Endothelial cell of umbilical vein (primary cell): ENCODE measurements at regions not wholly inside any gene's neighbourhood (a gene's known extent, or its start where the extent isn't known, plus 50 kb on each side); places are given as distances from the start of the nearest gene placed in this dataset.

Source experiments
- BruUV-seq: library from RNA; stranded (reverse); fragments of 400-500 nt; replicated peaks from 2 replicates; lab custom pipeline; 2021; lab: Mats Ljungman, UMichigan
- CTCF ChIA-PET: fragments of 300-600, 350-600 bp; sonication (Branson Sonifier 250); formaldehyde crosslinking; loops from one replicate; lab custom pipeline; 2021; ENCODE audit warnings: antibody characterized with exemption, inconsistent platforms; lab: Charles Lee
- POLR2A ChIA-PET: fragments of 300-600, 350-600 bp; sonication (Branson Sonifier 250); formaldehyde crosslinking; loops from one replicate; lab custom pipeline; 2021; ENCODE audit warnings: antibody characterized with exemption, inconsistent platforms; lab: Charles Lee
- DNase-seq: peaks from one replicate; pipeline ENCODE4 v3.0.0-alpha.2; 2011; ENCODE audit warnings: low read depth, low spot score
- FAIRE-seq: peaks from 2 replicates; lab custom pipeline; 2011; peaks lifted over from hg19 to GRCh38; lab: Jason Lieb, UNC
- H2AFZ ChIP-seq: 2 replicates; pipeline ENCODE4 v1.6.0; 2012; ENCODE audit warnings: low read depth, low read length, control low read depth, inconsistent platforms
- H3K27ac ChIP-seq: 2 replicates; pipeline ENCODE4 v1.5.1; 2011; ENCODE audit warnings: low read depth, mild to moderate bottlenecking, control low read depth, low read length, moderate library complexity; ENCODE audit not compliant: insufficient read depth
- H3K27me3 ChIP-seq, 2 experiments: 2 replicates each; pipeline versions ENCODE4 v1.6.0 to v1.6.1; 2011; ENCODE audit warnings: low read length in 2 of 2, mixed read lengths in 1 of 2; ENCODE audit not compliant: control insufficient read depth in 2 of 2, insufficient read depth in 2 of 2
- H3K36me3 ChIP-seq, 2 experiments: 2 replicates in 1 of 2; 3 replicates in 1 of 2; pipeline ENCODE4 v1.5.1; 2011; ENCODE audit warnings: low read length in 2 of 2, mild to moderate bottlenecking in 1 of 2, moderate library complexity in 1 of 2; ENCODE audit not compliant: control insufficient read depth in 2 of 2, insufficient read depth in 2 of 2; ENCODE audit errors: extremely low read depth in 1 of 2
- H3K4me1 ChIP-seq: 3 replicates; pipeline ENCODE4 v1.5.1; 2011; ENCODE audit warnings: mild to moderate bottlenecking, low read length; ENCODE audit not compliant: control insufficient read depth, insufficient read depth; ENCODE audit errors: extremely low read depth
- H3K4me2 ChIP-seq: 2 replicates; pipeline ENCODE4 v1.6.1; 2011; ENCODE audit warnings: low read length, control low read depth, mixed read lengths; ENCODE audit not compliant: insufficient read depth
- H3K4me3 ChIP-seq, 3 experiments: fragments of 200-600 bp in 1 of 3; sonication (generic), shearing (Covaris generic) in 1 of 3; replicated peaks in 1 of 3; 2 replicates each; pipeline ENCODE4 v1.5.1; 2011 to 2016; ENCODE audit warnings: control low read depth in 3 of 3, low read length in 3 of 3, mild to moderate bottlenecking in 2 of 3, inconsistent platforms in 1 of 3, low read depth in 1 of 3, moderate library complexity in 1 of 3; ENCODE audit not compliant: insufficient read depth in 1 of 3
- H3K79me2 ChIP-seq: 2 replicates; pipeline ENCODE4 v1.6.0; 2012; ENCODE audit warnings: low read length, inconsistent platforms; ENCODE audit not compliant: control insufficient read depth, insufficient read depth
- H3K9ac ChIP-seq: replicated peaks from 2 replicates; pipeline ENCODE3; 2011; ENCODE audit warnings: low read length, control low read depth; ENCODE audit not compliant: insufficient read depth; ENCODE audit errors: extremely low read depth
- H3K9me1 ChIP-seq: replicated peaks from 3 replicates; pipeline ENCODE4 v1.6.0; 2011; ENCODE audit warnings: mild to moderate bottlenecking, low read length; ENCODE audit not compliant: control insufficient read depth, insufficient read depth; ENCODE audit errors: extremely low read depth
- H3K9me3 ChIP-seq: replicated peaks from 2 replicates; pipeline ENCODE4 v1.5.1; 2012; ENCODE audit warnings: low read length, inconsistent platforms; ENCODE audit not compliant: control insufficient read depth, insufficient read depth
- H4K20me1 ChIP-seq: replicated peaks from 2 replicates; pipeline ENCODE3; 2011; ENCODE audit warnings: mild to moderate bottlenecking, low read length; ENCODE audit not compliant: control insufficient read depth, insufficient read depth; ENCODE audit errors: extremely low read depth
- EZH2 ChIP-seq: IDR thresholded peaks from 2 replicates; pipeline ENCODE4 v1.6.1; 2012; ENCODE audit warnings: borderline replicate concordance, low read depth, mild to moderate bottlenecking, moderate library complexity, low read length, inconsistent platforms; ENCODE audit not compliant: severe bottlenecking
- FOS ChIP-seq: IDR thresholded peaks from 2 replicates; pipeline ENCODE4 v1.6.1; 2011; ENCODE audit warnings: mild to moderate bottlenecking, low read length, moderate library complexity, borderline replicate concordance; ENCODE audit not compliant: insufficient read depth
- GATA2 ChIP-seq: IDR thresholded peaks from 2 replicates; pipeline ENCODE4 v1.7.0; 2011; ENCODE audit warnings: low read depth, mild to moderate bottlenecking, moderate library complexity, mixed read lengths, low read length; ENCODE audit not compliant: insufficient read length, insufficient read depth
- JUN ChIP-seq: IDR thresholded peaks from 2 replicates; pipeline ENCODE4 v1.6.1; 2011; ENCODE audit warnings: borderline replicate concordance, low read depth; ENCODE audit not compliant: insufficient read length, insufficient read depth
- MYC ChIP-seq: IDR thresholded peaks from one replicate; pipeline ENCODE4 v1.6.1; 2011; ENCODE audit warnings: mild to moderate bottlenecking, low read depth, low read length
- POLR2A ChIP-seq: IDR thresholded peaks from 2 replicates; pipeline ENCODE4 v1.6.1; 2012; ENCODE audit warnings: low read depth, mild to moderate bottlenecking, control low read depth, low read length
- POLR2AphosphoS5 ChIP-seq: IDR thresholded peaks from 2 replicates; pipeline ENCODE4 v1.6.1; 2012; ENCODE audit warnings: low read depth, mild to moderate bottlenecking, control low read depth, low read length, moderate library complexity; ENCODE audit not compliant: insufficient read depth
- dilution Hi-C: fragments of 300-500 bp; cut with MboI; formaldehyde crosslinking; loops from one replicate; pipeline ENCODE4 v1.15.0; 2019; ENCODE audit warnings: low sequenced_read_pairs; ENCODE audit not compliant: extremely low pct_ligation_motif_present
- intact Hi-C: fragments of 100-400 bp; cut with micrococcal nuclease; formaldehyde crosslinking; loops from one replicate; pipeline ENCODE4 v1.10.0; 2022
- TF ChIP-seq, protein P1 (sequence below): IDR thresholded peaks from 2 replicates; pipeline ENCODE4 v1.6.1; 2011; ENCODE audit not compliant: insufficient read depth, insufficient read length
- TF ChIP-seq, protein P2 (sequence below), 2 donors: IDR thresholded peaks; 1 replicate in 1 of 2; 2 replicates in 1 of 2; pipeline ENCODE4 v1.5.1; 2011; ENCODE audit warnings: low read length in 2 of 2, mild to moderate bottlenecking in 2 of 2, moderate library complexity in 2 of 2, control low read depth in 1 of 2, inconsistent platforms in 1 of 2, low read depth in 1 of 2; ENCODE audit not compliant: insufficient read depth in 1 of 2; ENCODE audit errors: extremely low read depth in 1 of 2

DNA sequence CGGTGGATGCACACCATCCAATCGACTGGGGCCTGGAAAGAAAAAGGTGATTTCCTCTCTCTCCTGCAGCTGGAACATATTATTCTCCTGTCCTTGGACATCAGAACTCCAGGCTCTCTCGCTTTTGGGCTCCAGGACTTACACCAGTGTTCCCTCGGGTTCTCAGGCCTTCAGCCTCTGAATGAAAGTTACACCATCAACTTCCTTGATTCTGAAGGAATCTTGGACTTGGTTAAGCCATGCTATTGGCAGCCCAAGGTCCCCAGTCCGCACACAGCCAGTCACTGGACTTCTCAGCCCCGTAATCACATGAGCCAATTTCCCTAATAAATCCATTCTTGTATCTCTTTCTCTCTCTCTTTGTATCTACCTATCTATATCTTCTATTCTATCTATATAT, 418.9 kb downstream of the IRS1 start:
- no peak for DNase-seq
- Histone ChIP-seq H4K20me1 (no peaks in the 10 kb centered on the region), H3K27me3 (no peaks in the 10 kb centered on the region), H3K36me3 (no peaks in the 10 kb centered on the region), H3K4me2 (no peak overlapping the region), H3K9me3 (no peaks in the 10 kb centered on the region), H3K79me2 (no peaks in the 10 kb centered on the region), H3K27ac (no peak overlapping the region), H3K4me1 (peaks cover 8% of the 10 kb centered on the region), H3K9ac (no peak overlapping the region), H2AFZ (no peak overlapping the region), H3K9me1 (no peaks in the 10 kb centered on the region), H3K4me3 (no peak overlapping the region)
- dilution Hi-C loops (no loop called here), intact Hi-C loops (no loop called here)
- no peak for FAIRE-seq
- ChIA-PET POLR2A (no interaction called here), CTCF (no interaction called here)
- BruUV-seq: no TSS peak
- TF ChIP-seq GATA2: no peak
- TF ChIP-seq EZH2: no peak
- TF ChIP-seq, protein P1, sequence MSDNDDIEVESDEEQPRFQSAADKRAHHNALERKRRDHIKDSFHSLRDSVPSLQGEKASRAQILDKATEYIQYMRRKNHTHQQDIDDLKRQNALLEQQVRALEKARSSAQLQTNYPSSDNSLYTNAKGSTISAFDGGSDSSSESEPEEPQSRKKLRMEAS: no peak
- TF ChIP-seq JUN: no peak
- TF ChIP-seq POLR2AphosphoS5: no peak
- no peak for TF ChIP-seq FOS
- TF ChIP-seq, protein P2, sequence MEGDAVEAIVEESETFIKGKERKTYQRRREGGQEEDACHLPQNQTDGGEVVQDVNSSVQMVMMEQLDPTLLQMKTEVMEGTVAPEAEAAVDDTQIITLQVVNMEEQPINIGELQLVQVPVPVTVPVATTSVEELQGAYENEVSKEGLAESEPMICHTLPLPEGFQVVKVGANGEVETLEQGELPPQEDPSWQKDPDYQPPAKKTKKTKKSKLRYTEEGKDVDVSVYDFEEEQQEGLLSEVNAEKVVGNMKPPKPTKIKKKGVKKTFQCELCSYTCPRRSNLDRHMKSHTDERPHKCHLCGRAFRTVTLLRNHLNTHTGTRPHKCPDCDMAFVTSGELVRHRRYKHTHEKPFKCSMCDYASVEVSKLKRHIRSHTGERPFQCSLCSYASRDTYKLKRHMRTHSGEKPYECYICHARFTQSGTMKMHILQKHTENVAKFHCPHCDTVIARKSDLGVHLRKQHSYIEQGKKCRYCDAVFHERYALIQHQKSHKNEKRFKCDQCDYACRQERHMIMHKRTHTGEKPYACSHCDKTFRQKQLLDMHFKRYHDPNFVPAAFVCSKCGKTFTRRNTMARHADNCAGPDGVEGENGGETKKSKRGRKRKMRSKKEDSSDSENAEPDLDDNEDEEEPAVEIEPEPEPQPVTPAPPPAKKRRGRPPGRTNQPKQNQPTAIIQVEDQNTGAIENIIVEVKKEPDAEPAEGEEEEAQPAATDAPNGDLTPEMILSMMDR (IDR thresholded peaks at IDR 0.05; ENCODE audit: extremely low read depth in 1 of 2, insufficient read depth in 1 of 2, low read depth in 1 of 2, low read length in 2 of 2): no peak
- no peak for TF ChIP-seq MYC
- TF ChIP-seq POLR2A: no peak
